ENCODE measurements at regions not wholly inside any gene's neighbourhood (a gene's known extent, or its start where the extent isn't known, plus 50 kb on each side); places are given as distances from the start of the nearest gene placed in this dataset.
A peak's percentile ranks its signal among the peaks of the same experiment; 100 is the strongest.

DNA sequence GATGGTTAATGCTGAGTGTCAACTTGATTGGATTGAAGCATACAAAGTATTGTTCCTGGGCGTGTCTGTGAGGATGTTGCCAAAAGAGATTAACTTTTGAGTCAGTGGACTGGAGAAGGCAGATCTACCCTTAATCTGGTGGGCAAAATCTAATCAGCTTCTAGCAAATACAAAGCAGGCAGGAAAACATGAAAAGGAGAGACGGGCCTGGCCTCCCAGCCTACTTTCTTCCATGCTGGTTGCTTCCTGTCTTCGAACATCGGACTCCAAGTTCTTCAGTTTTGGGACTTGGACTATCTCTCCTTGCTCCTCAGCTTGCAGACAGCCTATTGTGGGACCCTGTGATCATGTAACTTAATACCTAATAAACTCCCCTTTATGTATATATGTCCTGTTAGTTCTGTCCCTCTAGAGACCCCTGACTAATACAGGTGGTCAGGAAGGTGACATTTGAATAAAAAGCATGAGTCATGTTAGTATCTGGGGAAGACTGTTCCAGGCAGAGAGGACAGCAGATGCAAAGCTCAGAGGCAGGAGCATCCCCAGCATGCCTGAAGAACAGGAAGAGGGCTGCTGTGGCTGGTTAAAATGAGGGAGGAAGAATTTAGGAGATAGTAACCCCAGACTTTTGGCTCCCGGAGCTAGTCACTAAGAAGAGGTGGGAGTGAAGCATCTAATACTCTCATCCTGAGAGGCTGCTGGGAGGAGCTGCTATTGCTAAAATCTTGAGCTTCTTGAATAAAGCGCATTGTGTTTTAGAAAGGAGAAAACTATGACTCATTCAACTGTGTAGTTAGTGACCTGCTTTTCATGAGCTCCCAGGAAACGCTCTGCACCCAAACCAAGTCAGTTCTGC, 207.4 kb upstream of the HES1 start:
- DNase-seq (ENCODE audit: low read depth) = peak; percentile 50

DNA sequence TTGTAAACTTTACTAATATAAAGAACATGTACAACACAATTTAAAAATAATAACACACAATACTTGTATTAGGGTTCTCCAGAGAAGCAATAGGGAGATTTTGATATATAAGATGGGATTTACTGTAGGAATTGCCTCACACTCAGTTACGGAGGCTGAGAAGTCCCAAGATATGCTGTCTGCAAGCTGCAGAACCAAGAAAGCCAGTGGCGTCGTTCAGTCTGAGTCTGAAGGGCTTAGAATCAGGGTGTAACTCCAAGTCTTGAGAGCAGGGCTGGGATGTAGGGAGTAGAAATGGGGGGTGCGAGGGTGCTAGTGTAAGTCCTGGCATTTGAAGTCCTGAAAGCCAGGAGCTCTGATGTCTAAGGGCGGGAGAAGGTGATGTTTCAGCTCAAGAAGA, 206.6 kb upstream of the HES1 start:
- no peak for DNase-seq (ENCODE audit: low read depth)

DNA sequence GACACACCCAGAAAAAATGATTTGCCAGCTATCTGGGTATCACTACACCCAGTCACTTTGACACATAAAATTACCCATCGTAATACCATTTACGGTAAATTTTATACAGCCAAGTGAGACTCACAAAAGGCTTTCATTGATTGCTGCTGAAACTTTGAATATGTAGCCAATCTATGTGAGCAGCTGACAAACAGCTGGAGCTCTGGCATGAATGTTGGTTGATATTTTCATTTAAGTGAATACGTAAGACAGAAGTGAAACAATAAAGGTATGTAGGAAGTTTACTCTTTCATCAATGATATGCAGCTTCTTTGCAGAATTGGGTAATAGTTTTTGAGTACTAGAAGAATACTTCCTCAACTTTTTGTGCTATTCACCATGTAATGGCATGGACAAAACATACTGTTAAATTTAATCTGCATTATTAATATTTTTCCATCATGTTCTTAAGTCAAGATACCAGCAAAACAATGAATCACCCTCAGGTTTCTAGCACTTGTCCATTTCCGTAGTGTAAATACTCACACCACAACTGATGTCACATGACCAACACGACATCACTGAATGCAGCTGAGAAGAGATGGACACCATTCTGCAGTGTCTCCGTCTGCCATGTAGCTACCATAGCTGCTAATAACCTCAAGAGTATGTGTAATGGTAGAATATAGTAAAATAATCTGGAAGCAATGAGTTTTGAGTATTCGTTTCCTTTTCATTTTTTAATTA, 205.9 kb upstream of the HES1 start:
- no peak for DNase-seq (ENCODE audit: low read depth)

DNA sequence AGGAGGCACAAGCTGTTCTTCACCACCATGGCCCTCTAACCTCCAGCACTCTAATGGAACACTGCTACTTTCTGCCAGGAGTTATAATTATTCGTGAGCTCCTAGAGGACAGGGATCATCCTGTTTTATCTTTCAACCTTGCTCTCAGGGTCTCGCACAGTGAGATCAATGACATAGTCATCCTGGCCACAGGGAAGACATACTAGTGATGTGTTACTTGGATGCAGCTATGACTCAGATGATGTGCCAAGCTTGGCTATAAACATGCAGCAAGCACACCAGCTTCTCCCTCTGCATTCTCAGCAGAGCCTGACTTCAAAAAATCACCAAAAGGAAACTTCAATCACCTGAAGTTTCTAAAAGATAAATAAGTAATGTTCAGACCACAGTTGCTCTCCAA, 203.8 kb upstream of the HES1 start:
- DNase-seq (ENCODE audit: low read depth) = no peak

- DNase-seq (ENCODE audit: low read depth) = no peak
These were observed 203.4 kb upstream of the HES1 start for GRCh38 chr3:193932576-193932975.

GRCh38 chr3:193933451-193933850, 202.5 kb upstream of the HES1 start:
- no peak for DNase-seq (ENCODE audit: low read depth)

GRCh38 chr3:193935916-193936315, 200.0 kb upstream of the HES1 start:
- no peak for DNase-seq (ENCODE audit: low read depth)

DNA sequence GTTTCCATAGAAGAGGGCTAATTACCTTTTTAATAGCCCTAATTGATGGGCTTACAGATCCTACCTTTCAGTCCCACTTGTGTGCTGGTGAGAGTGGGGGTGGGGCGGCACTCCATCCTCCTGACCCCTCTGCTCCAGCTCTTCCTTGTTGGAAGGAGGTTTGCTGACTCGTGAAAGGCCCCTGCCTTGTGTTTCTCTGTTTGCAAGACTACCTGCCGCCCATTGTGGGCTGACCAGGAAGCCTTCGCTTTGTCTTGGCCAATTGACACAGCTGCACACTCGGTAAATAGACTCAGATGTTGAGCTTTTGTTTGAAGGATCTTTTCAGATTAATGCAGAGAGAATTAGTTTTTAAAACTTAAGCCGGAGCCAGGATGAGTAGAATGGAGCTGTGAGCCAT, 197.3 kb upstream of the HES1 start:
- DNase-seq (ENCODE audit: low read depth) = no peak

GRCh38 chr3:193939527-193939926, 196.4 kb upstream of the HES1 start:
- no peak for DNase-seq (ENCODE audit: low read depth)

DNA sequence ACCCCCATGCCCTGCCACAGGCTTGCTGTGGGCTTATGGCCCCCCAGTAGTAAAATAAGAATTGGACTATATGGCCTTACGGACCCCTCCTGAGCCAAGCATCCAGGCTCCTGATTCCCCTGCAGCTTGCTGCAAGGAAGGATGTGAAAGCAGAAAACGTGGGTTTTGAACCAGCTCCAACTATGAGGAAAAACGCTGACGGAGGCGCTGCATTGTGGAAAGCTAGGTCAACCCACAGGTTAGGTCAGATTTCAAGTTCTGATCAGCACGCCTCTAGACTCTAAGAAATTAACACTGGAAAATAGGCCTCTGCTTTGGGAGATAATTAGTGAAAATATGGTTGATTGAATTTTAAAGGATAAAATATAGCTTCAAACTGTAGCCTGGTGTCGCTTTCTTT, 195.4 kb upstream of the HES1 start:
- no peak for DNase-seq (ENCODE audit: low read depth)

- DNase-seq (ENCODE audit: low read depth) = no peak
These were observed 194.5 kb upstream of the HES1 start for GRCh38 chr3:193941486-193941885.

GRCh38 chr3:193942516-193943055, 193.4 kb upstream of the HES1 start:
- DNase-seq (ENCODE audit: low read depth) = peak; percentile 62

- DNase-seq (ENCODE audit: low read depth) = peak; percentile 39
These were observed 192.7 kb upstream of the HES1 start for GRCh38 chr3:193943200-193943599.

- no peak for DNase-seq (ENCODE audit: low read depth)
These were observed 192.0 kb upstream of the HES1 start for GRCh38 chr3:193943851-193944517.

DNA sequence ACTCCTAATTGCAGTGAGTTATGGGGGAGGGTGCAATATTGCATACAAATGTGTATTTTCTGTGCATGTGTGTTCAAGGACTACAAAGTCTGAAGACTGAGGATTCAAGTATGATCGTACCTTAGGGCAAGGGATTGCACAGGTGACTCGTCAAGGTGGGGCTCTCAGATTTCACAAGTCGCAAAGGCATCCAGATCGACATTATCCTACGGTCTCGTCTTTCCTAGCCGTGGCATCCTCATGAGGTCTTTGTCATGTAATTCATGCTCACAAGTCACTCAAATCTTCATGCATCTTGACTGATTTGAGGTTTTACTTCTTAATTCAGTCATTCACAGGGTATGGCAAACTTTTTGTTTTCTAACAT, 191.4 kb upstream of the HES1 start:
- no peak for DNase-seq (ENCODE audit: low read depth)

DNA sequence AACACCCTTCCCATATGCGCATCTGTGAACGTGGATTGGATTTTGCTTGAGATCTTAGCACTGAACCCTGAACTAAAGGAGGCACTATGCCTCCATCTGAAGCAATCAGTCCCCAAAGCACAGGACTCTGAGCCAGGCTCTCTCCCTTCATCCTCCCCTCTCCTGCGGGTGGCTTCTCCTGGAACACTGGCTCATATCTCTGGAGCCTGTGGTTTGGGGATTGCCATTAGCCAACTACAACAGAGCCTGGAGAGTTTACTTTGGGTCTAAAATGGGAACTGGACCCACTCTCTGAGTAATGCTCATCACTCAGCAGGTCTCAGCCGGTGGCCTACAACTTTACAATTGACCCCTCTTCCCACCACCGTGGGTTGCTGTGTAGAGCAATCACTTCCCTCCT, 190.8 kb upstream of the HES1 start:
- DNase-seq (ENCODE audit: low read depth) = no peak

GRCh38 chr3:193946945-193947344, 189.0 kb upstream of the HES1 start:
- no peak for DNase-seq (ENCODE audit: low read depth)

- DNase-seq (ENCODE audit: low read depth) = no peak
These were observed 188.4 kb upstream of the HES1 start for GRCh38 chr3:193947596-193947995.

GRCh38 chr3:193948459-193948858, 187.5 kb upstream of the HES1 start:
- DNase-seq (ENCODE audit: low read depth) = no peak

DNA sequence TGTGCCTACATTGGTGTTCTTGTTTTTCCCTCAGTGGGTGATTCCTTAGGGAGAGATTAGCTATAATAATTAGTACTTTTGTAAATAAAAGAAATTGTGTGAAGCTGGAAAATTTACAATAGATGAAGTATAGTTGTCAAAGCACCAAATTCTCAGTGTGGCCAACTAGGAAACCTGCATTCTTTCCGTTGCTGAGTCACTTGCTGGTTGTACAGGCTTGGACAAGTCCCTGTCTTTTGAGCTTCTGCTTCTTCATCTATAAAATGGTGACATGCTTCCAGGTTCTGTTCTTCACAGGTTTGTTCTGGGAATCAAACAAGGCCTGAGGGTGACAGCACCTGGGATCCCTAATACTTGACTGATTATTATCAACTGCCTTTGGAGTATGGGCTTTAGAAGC, 184.1 kb upstream of the HES1 start:
- DNase-seq (ENCODE audit: low read depth) = no peak

DNA sequence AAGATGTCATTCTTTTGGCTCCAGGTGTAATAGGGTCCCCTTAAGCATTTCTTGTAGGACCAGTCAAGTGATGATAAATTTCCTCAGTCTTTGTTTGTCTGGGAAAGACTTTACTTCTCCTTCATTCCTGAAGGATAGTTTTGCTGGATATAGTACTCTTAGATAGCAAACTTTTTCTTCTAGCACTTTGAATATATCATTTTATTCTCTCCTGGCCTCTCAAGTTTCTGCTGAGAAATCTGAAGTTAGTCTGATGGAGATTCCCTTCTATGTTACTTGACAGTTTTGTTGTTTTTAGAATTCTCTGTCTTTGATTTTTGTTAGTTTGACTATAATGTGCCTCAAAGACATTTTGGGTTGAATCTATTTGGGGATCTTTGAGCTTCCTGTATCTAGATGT, 181.2 kb upstream of the HES1 start:
- no peak for DNase-seq (ENCODE audit: low read depth)

GRCh38 chr3:193955719-193956118, 180.2 kb upstream of the HES1 start:
- DNase-seq (ENCODE audit: low read depth) = no peak

DNA sequence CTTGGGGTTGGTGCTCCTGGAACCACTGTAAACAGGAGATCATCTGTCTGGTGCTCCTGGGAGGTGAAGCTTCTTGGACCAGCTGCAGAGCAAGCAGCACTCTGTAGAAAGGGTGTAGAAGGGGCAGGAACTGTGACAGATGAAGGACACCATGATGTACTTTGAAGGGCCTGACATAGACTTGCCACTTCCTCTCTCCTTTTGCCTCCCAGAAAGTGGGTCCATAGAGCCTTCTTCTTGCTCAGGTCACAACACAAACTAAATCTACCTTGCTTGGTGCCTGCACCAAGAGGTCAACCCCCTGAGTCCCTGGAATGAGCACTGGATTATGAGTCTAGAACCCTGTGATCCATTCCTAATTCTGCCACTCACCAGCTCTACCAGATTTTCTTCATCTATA, 176.1 kb upstream of the HES1 start:
- DNase-seq (ENCODE audit: low read depth) = no peak

Data from RPMI7951 (cell line).